ENCODE measurements at regions not wholly inside any gene's neighbourhood (a gene's known extent, or its start where the extent isn't known, plus 50 kb on each side); places are given as distances from the start of the nearest gene placed in this dataset.
"Not testable (repeated sequence)": the region's sequence is repeated elsewhere in the genome, so short reads cannot be mapped to it uniquely, and the experiment has no call there.

GRCh38 chr10:101280511-101280910, 51.2 kb upstream of the LBX1 start:
- Histone ChIP-seq H3K27ac (ENCODE audit: low read depth, low read length) (no peak overlapping the region), H3K9ac (ENCODE audit: low read depth, low read length) (no peak overlapping the region), H3K4me1 (ENCODE audit: control insufficient read depth, insufficient read depth, low read length) (peaks cover 29% of the 10 kb centered on the region), H3K9me3 (ENCODE audit: control insufficient read depth, insufficient read depth, low read length) (no peaks in the 10 kb centered on the region), H3K4me3 (ENCODE audit: low read depth, low read length) (no peak overlapping the region), H3K27me3 (ENCODE audit: control insufficient read depth, insufficient read depth, low read length) (peaks cover 47% of the 10 kb centered on the region), H3K36me3 (ENCODE audit: control insufficient read depth, insufficient read depth, low read length) (no peaks in the 10 kb centered on the region)

- H3K9ac ChIP-seq (ENCODE audit: low read depth, low read length); H3K27ac ChIP-seq (ENCODE audit: low read depth, low read length); H3K9me3 ChIP-seq (ENCODE audit: control insufficient read depth, insufficient read depth, low read length); H3K4me3 ChIP-seq (ENCODE audit: low read depth, low read length); H3K36me3 ChIP-seq (ENCODE audit: control insufficient read depth, insufficient read depth, low read length): not testable (repeated sequence)
- Histone ChIP-seq H3K4me1 (ENCODE audit: control insufficient read depth, insufficient read depth, low read length) (peaks cover 29% of the 10 kb centered on the region), H3K27me3 (ENCODE audit: control insufficient read depth, insufficient read depth, low read length) (peaks cover 47% of the 10 kb centered on the region)
Observed at GRCh38 chr10:101280921-101281320, 51.7 kb upstream of the LBX1 start.

GRCh38 chr10:101282947-101283346, 53.7 kb upstream of the LBX1 start:
- Histone ChIP-seq H3K4me3 (ENCODE audit: low read depth, low read length) (no peak overlapping the region), H3K36me3 (ENCODE audit: control insufficient read depth, insufficient read depth, low read length) (no peaks in the 10 kb centered on the region), H3K9ac (ENCODE audit: low read depth, low read length) (no peak overlapping the region), H3K27me3 (ENCODE audit: control insufficient read depth, insufficient read depth, low read length) (peaks cover 61% of the 10 kb centered on the region), H3K9me3 (ENCODE audit: control insufficient read depth, insufficient read depth, low read length) (no peaks in the 10 kb centered on the region), H3K27ac (ENCODE audit: low read depth, low read length) (no peak overlapping the region), H3K4me1 (ENCODE audit: control insufficient read depth, insufficient read depth, low read length) (peaks cover 42% of the 10 kb centered on the region)

- peaks cover 46% of the 10 kb centered on the region for H3K4me1 ChIP-seq (ENCODE audit: control insufficient read depth, insufficient read depth, low read length)
- no peak overlapping the region for H3K9ac ChIP-seq (ENCODE audit: low read depth, low read length)
- no peaks in the 10 kb centered on the region for H3K9me3 ChIP-seq (ENCODE audit: control insufficient read depth, insufficient read depth, low read length)
- H3K4me3 ChIP-seq (ENCODE audit: low read depth, low read length): peak overlapping the region; percentile 56
- no peaks in the 10 kb centered on the region for H3K36me3 ChIP-seq (ENCODE audit: control insufficient read depth, insufficient read depth, low read length)
- H3K27ac ChIP-seq (ENCODE audit: low read depth, low read length): no peak overlapping the region
- H3K27me3 ChIP-seq (ENCODE audit: control insufficient read depth, insufficient read depth, low read length): peaks cover 68% of the 10 kb centered on the region
Observed at GRCh38 chr10:101283762-101284100, 54.5 kb upstream of the LBX1 start.

GRCh38 chr10:101284101-101284743, 55.0 kb upstream of the LBX1 start:
- H3K27ac ChIP-seq (ENCODE audit: low read depth, low read length): no peak overlapping the region
- H3K27me3 ChIP-seq (ENCODE audit: control insufficient read depth, insufficient read depth, low read length): peaks cover 73% of the 10 kb centered on the region
- no peaks in the 10 kb centered on the region for H3K36me3 ChIP-seq (ENCODE audit: control insufficient read depth, insufficient read depth, low read length)
- H3K9me3 ChIP-seq (ENCODE audit: control insufficient read depth, insufficient read depth, low read length): no peaks in the 10 kb centered on the region
- no peak overlapping the region for H3K9ac ChIP-seq (ENCODE audit: low read depth, low read length)
- H3K4me1 ChIP-seq (ENCODE audit: control insufficient read depth, insufficient read depth, low read length): peaks cover 47% of the 10 kb centered on the region
- H3K4me3 ChIP-seq (ENCODE audit: low read depth, low read length): peak overlapping the region; percentile 56

- peaks cover 80% of the 10 kb centered on the region for H3K27me3 ChIP-seq (ENCODE audit: control insufficient read depth, insufficient read depth, low read length)
- no peaks in the 10 kb centered on the region for H3K36me3 ChIP-seq (ENCODE audit: control insufficient read depth, insufficient read depth, low read length)
- H3K9me3 ChIP-seq (ENCODE audit: control insufficient read depth, insufficient read depth, low read length): no peaks in the 10 kb centered on the region
- H3K9ac ChIP-seq (ENCODE audit: low read depth, low read length): no peak overlapping the region
- H3K4me1 ChIP-seq (ENCODE audit: control insufficient read depth, insufficient read depth, low read length): peaks cover 49% of the 10 kb centered on the region
- no peak overlapping the region for H3K27ac ChIP-seq (ENCODE audit: low read depth, low read length)
- peak overlapping the region; percentile 56 for H3K4me3 ChIP-seq (ENCODE audit: low read depth, low read length)
Observed at GRCh38 chr10:101284744-101285463, 55.6 kb upstream of the LBX1 start.

- H3K27ac ChIP-seq (ENCODE audit: low read depth, low read length): no peak overlapping the region
- peaks cover 87% of the 10 kb centered on the region for H3K27me3 ChIP-seq (ENCODE audit: control insufficient read depth, insufficient read depth, low read length)
- peaks cover 56% of the 10 kb centered on the region for H3K4me1 ChIP-seq (ENCODE audit: control insufficient read depth, insufficient read depth, low read length)
- peak overlapping the region; percentile 12; the same call in 1 of the 2 replicates for H3K4me3 ChIP-seq (ENCODE audit: low read depth, low read length)
- H3K36me3 ChIP-seq (ENCODE audit: control insufficient read depth, insufficient read depth, low read length): no peaks in the 10 kb centered on the region
- H3K9ac ChIP-seq (ENCODE audit: low read depth, low read length): no peak overlapping the region
- no peaks in the 10 kb centered on the region for H3K9me3 ChIP-seq (ENCODE audit: control insufficient read depth, insufficient read depth, low read length)
Observed at GRCh38 chr10:101285519-101286070, 56.3 kb upstream of the LBX1 start.

GRCh38 chr10:101286248-101287046, 57.2 kb upstream of the LBX1 start:
- Histone ChIP-seq H3K4me1 (ENCODE audit: control insufficient read depth, insufficient read depth, low read length) (peaks cover 65% of the 10 kb centered on the region), H3K27me3 (ENCODE audit: control insufficient read depth, insufficient read depth, low read length) (peaks cover 93% of the 10 kb centered on the region), H3K27ac (ENCODE audit: low read depth, low read length) (no peak overlapping the region), H3K36me3 (ENCODE audit: control insufficient read depth, insufficient read depth, low read length) (no peaks in the 10 kb centered on the region), H3K9ac (ENCODE audit: low read depth, low read length) (no peak overlapping the region), H3K9me3 (ENCODE audit: control insufficient read depth, insufficient read depth, low read length) (no peaks in the 10 kb centered on the region), H3K4me3 (ENCODE audit: low read depth, low read length) (no peak overlapping the region)

GRCh38 chr10:101287183-101287996, 58.1 kb upstream of the LBX1 start:
- Histone ChIP-seq H3K27ac (ENCODE audit: low read depth, low read length) (no peak overlapping the region), H3K36me3 (ENCODE audit: control insufficient read depth, insufficient read depth, low read length) (no peaks in the 10 kb centered on the region), H3K4me1 (ENCODE audit: control insufficient read depth, insufficient read depth, low read length) (peaks cover 63% of the 10 kb centered on the region), H3K9ac (ENCODE audit: low read depth, low read length) (no peak overlapping the region), H3K9me3 (ENCODE audit: control insufficient read depth, insufficient read depth, low read length) (no peaks in the 10 kb centered on the region), H3K4me3 (ENCODE audit: low read depth, low read length) (no peak overlapping the region), H3K27me3 (ENCODE audit: control insufficient read depth, insufficient read depth, low read length) (peaks cover 93% of the 10 kb centered on the region)

GRCh38 chr10:101287997-101288635, 58.9 kb upstream of the LBX1 start:
- Histone ChIP-seq H3K4me1 (ENCODE audit: control insufficient read depth, insufficient read depth, low read length) (peaks cover 57% of the 10 kb centered on the region), H3K27me3 (ENCODE audit: control insufficient read depth, insufficient read depth, low read length) (peaks cover 93% of the 10 kb centered on the region), H3K9ac (ENCODE audit: low read depth, low read length) (no peak overlapping the region), H3K27ac (ENCODE audit: low read depth, low read length) (no peak overlapping the region), H3K9me3 (ENCODE audit: control insufficient read depth, insufficient read depth, low read length) (no peaks in the 10 kb centered on the region), H3K4me3 (ENCODE audit: low read depth, low read length) (no peak overlapping the region), H3K36me3 (ENCODE audit: control insufficient read depth, insufficient read depth, low read length) (no peaks in the 10 kb centered on the region)
